GM10248 (cell line): ENCODE measurements at regions not wholly inside any gene's neighbourhood (a gene's known extent, or its start where the extent isn't known, plus 50 kb on each side); places are given as distances from the start of the nearest gene placed in this dataset.

ENCODE experiments used
- CTCF ChIA-PET: fragments of 300-600 bp; sonication (Branson Sonifier 250); formaldehyde crosslinking; extraction: SDS; loops from one replicate; lab custom pipeline; 2021; ENCODE audit warnings: antibody characterized with exemption; lab: Yijun Ruan, JAX
- POLR2A ChIA-PET: fragments of 350-650 bp; sonication (Branson Sonifier 250); formaldehyde crosslinking; extraction: SDS; loops from one replicate; lab custom pipeline; 2020; ENCODE audit warnings: antibody characterized with exemption; lab: Yijun Ruan, JAX
- DNase-seq: peaks from one replicate; pipeline ENCODE4 v3.0.0; 2012; ENCODE audit errors: extremely low spot score
- CTCF ChIP-seq: IDR thresholded peaks from 2 replicates; pipeline ENCODE4 v1.5.1; 2012; ENCODE audit warnings: mild to moderate bottlenecking, low read depth; ENCODE audit errors: extremely low read depth, missing control alignments, control extremely low read depth

GRCh38 chr11:70926543-70927201, 325.7 kb downstream of the SHANK2 start:
- ChIA-PET POLR2A (no interaction called here), CTCF (interaction anchor here (0.8 kb wide), 1 partner anchor 135 kb away, joined by 3 read pairs; no protein-coding TSS in a partner anchor)
- no peak for DNase-seq
- no peak for TF ChIP-seq CTCF

- TF ChIP-seq CTCF: no peak
- ChIA-PET POLR2A (no interaction called here), CTCF (no interaction called here)
- no peak for DNase-seq
These were observed 323.4 kb downstream of the SHANK2 start for GRCh38 chr11:70928854-70929598.

GRCh38 chr11:70930215-70930614, 322.2 kb downstream of the SHANK2 start:
- DNase-seq: no peak
- ChIA-PET POLR2A (no interaction called here), CTCF (no interaction called here)
- TF ChIP-seq CTCF: no peak

GRCh38 chr11:70931430-70931829, 320.9 kb downstream of the SHANK2 start:
- ChIA-PET CTCF (no interaction called here), POLR2A (no interaction called here)
- DNase-seq: no peak
- no peak for TF ChIP-seq CTCF

- ChIA-PET CTCF (no interaction called here), POLR2A (no interaction called here)
- DNase-seq: no peak
- no peak for TF ChIP-seq CTCF
These were observed 318.3 kb downstream of the SHANK2 start for GRCh38 chr11:70933981-70934583.

GRCh38 chr11:70935006-70935768, 317.2 kb downstream of the SHANK2 start:
- no peak for DNase-seq
- CTCF ChIA-PET: no interaction called here
- POLR2A ChIA-PET: no interaction called here
- no peak for TF ChIP-seq CTCF
